Fibroblast of peridontal ligament (primary cell): ENCODE measurements at regions not wholly inside any gene's neighbourhood (a gene's known extent, or its start where the extent isn't known, plus 50 kb on each side); places are given as distances from the start of the nearest gene placed in this dataset.
A peak's percentile ranks its signal among the peaks of the same experiment; 100 is the strongest.

ENCODE experiments used
- DNase-seq: peaks from one replicate; pipeline ENCODE4 v3.0.0-alpha.2; 2010; ENCODE audit errors: extremely low read depth

DNA sequence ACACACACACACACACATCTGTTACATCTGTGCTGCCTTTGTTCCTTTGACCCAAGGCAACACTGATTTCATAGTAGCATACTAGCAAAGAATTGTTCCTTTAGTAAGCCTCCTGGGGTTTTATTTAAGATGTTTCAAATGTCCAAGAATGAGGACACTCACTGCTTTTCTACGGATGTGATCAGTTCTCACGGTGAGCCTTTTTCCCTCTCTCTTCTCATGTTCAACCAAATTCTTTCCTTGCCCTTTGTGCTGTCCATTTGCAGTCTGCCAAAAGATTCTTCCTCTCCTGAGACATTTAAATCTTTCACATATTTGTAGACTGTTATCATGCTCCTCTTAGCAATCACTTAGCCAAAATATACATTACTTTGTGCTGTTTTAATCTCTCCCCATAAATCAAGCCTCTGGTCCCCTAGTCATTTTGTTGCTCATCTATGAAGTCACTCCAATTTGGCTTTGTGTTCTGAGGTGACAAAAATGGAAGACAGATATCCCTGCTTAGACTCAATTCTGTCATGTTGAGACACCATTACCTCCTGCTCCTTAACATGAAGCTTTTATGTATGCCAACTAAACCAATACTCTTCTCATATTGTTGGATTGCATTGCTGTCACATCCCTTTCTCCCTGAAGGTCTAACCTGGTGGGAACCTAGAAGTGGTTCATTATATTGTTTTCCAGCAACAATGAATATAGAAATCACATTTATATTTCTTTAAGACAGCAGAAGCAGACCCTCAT lies 1605.3 kb upstream of the ACVR2A start:
- peak; percentile 66 for DNase-seq

DNA sequence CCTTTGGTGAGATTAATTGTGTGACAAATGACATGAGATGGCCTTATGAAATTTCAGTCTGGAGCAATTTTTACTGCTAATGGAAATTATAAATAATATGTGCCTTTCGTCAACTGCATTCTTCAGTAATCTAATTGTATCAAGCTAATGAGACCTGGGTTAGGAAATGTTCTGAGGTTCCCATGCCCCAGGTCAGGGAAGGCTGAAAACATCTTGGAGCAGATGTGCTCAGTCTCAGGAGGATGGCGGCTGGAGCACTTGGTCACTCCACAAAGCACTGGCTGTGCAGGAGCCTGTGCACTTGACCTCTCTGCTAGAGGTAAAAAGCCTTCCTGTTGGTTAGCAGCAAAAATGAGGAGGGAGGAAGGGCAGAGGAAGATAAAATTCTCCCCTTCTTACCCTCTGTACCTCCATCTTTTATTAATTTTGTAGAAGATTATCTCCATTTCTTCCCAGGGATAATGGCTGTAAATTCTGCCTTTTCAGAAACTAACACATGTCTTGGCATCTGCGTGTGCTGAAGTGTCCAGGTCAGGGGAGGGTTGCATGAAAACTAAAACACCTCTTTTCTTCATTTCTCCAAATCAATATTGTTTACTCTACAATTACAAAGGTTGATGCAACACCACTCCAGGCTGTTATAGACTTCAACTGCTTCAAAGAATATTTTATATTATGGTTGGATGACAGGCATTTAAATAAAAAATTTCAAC lies 1606.4 kb upstream of the ACVR2A start:
- no peak for DNase-seq

DNA sequence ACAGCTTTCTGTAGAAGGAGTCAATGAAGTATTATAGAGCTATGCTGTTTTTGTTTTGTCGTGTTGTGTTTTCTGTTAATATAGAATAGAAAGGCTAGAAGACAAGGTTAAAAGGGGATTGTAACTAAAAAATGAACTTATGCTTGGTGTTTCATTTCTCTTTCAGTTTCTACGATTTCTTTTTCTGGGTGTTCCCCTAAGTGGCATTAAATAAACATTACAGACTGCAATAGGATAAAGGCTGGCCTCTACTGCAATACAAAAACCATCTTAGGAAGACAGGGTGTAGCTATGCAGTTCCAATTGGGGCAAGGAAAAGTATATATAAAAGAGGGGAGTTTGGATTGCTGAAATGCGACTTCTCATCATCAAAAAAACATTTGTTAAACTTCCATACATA lies 1609.7 kb upstream of the ACVR2A start:
- no peak for DNase-seq

DNA sequence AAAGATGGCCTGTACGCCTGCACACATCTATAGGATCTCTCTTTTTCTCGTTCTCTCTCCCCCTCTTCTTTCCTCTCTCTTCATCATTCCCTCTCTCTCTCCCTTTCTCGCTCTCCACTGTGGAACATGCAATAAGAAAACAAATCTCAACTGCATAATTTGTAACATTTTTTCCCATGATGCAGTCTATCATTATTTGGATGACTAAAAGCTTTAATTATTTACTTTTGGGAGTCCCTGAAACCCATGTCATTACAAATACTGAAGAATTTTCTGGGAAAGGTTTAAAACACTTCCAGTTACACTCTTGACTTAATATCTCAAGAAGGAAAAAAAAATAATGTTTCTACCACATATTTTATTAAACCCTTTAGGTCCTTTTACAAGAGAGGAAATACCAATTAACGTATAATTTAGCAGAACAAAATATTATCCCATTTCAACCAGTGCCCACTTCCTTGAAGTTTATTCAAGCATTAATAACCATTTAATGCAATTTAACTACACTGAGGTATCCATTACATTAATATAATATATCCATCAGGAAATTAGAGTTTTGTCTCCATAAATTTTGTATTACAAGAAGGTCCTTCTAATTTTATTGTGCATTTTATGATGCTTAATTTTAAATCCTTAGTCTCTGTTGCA lies 1615.2 kb upstream of the ACVR2A start:
- DNase-seq, result peak; percentile 29

DNA sequence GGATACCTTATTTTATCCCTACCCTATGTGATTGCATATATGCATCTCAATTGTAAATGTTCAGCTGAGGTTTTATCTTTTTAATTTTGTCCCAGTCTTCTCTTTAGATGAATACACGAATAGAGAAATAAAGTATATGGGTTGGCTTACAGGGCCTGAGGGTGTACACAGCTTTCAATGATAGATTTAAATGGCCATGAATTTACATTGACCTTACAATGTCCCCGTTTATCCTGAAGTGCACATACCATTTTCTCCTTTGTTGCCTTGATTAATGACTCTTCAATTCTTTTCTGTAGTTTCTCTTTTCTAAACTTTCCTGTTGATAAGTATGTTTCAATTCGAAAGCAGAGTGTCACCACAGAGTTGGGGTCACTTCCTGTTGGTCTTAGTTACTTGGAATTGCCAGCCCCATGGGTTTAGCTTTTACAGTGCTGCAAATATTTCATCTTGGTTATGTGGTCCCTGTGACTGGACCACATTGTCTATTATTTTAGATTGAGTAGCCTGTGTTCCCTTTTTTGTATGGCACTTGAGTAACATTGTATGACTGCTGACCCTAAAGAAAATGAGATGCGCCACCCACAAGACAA lies 1616.3 kb upstream of the ACVR2A start:
- DNase-seq, result no peak

DNA sequence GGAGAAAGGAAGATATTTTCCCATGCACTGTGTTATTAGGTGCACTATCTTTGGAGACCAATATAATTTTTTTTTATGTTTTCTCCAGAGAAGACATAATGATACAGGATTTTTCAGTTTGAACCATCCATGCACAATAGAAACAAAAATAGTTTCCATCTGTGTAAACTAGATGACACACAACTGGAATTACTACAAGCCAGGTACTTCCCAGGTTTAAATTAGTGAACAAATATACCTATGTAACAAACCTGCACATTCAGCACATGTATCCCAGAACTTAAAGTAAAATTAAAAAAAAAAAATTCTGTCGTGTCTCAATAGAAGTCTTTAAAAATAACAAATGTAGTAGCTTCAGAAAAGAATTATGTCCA lies 1616.8 kb upstream of the ACVR2A start:
- DNase-seq, result no peak

DNA sequence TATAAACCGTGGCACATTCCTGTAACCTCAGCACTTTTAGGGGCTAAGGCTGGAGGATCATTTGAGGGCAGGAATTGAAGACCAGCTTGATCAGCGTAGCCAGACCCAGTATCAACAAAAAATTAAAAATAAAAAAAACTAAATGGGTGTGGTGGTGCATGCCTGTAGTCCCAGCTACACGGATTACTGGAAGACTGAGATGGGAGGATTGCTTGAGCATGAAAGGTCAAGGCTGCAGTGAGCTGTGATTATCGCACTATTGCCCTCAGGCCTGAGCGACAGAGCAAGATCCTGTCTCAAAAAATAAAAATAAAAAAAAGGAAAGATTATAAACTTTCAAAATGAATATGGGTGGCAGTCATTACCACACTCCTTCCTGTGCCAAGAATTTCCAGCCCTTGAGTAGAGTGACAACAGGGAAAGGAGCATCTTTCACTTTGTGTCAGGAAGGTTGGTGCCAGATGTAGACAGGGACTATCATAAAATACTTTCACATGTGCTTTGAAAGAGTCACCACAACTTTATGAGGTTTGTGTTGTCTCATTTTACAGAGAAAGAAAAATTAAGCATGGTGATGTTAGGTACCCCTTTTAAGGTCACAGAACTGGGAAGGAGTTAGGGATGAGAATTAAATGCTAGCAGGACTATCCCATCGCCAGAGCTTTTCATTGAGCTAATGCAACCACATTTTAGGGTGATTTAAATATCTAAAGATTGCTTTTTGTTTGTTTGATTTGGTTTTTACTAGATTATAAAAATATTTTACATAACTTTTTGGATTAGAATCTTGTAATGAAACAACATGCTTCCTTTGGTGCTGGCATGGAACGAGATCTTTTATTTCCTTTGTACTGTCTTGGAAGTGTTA lies 1617.4 kb upstream of the ACVR2A start:
- no peak for DNase-seq

DNA sequence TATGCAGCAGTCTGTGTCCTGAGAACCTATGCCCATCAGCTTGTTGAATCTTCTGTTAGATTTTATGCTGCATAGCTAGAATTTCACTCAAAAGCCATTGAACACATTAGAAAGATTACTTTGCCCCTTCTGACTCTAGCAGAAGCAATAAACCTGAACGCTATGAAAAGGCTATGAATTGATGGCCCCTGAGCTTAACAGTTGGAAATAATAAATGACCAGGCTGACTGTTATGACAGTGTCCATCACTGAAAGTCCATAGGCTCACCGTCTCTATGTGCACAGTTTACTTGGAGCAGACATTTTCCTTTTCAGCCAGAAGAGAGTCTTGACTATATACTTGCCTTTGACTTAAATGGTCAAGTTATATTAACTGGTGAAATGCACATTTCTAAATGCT lies 1618.8 kb upstream of the ACVR2A start:
- DNase-seq, result no peak

DNA sequence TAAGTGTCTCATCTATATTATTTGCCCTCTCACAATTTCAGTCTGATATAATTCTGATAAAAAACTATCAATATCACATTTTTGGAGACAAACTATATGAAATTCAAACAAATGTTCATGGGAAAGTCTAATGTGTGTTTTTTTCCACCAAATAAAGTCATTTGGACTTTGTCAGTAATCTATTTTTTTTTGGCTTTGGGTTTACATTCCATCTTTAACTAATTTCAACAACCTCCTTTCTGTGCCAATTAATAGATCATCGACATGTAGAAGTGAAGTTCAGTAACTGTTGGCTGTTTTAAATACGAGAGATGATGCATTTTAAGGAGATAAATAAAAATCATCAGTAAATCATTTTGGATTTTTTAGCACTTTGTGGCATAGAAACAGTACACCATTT lies 1623.0 kb upstream of the ACVR2A start:
- no peak for DNase-seq

DNA sequence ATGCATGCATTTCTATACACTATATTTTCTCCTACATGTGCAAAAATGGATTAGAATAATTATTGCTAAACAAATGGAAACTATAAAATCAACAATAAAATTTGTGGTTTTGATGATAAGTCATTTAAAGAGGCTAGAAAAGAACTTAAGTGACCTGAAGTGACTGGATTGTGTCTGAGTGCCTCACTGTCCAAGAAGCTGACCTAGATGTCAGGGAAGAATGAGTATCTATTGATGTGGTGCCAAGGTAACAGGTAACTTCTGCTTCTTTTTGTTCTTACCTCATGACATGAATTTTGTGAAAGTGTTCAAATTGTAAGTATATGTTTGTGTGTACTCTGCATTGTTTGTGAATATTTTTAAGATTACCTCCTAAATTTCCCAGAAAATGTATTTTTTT lies 1623.9 kb upstream of the ACVR2A start:
- no peak for DNase-seq

DNA sequence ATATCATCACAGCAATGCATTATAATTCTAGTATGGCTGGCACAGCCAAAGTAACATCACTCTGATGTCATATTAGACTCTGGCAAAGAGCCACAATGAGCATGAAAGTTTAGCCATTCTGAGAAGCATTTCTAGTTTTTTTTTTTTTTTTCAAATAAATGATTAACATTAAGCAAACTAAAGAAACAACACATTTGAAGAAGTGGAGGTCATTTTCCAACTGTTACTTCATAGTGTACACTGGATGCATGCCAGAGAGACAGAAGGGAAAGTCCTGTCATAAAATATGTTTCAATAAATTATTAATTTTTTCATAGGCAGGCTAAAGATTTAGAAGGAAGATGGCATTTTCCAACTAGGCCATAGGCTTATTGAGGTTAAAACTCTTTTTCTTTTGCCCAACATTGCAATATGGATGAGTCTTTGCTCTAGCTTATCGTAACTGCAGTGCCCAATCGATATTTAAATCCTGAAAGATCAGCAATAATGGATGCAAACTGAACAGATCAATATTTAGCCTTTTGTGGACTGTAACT lies 1630.4 kb upstream of the ACVR2A start:
- DNase-seq, result no peak

DNA sequence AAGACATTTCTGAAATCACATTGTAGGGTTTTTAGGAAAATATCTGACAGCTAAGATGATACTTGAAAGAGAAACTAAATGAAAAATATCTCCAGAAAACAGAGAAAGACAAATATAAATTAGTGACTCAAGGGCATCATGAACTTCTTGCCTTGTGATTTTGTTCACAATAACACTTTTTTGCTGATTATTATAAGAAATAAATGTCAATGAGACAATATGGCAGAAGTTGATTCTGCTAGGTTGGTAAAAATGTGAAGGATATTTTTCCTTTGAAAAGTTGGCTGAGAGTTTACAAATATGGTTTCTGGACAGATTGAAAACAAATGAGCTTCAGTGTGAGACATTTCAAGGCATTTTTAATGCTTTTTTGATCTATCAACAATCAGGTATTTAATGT lies 1631.2 kb upstream of the ACVR2A start:
- DNase-seq, result no peak

DNA sequence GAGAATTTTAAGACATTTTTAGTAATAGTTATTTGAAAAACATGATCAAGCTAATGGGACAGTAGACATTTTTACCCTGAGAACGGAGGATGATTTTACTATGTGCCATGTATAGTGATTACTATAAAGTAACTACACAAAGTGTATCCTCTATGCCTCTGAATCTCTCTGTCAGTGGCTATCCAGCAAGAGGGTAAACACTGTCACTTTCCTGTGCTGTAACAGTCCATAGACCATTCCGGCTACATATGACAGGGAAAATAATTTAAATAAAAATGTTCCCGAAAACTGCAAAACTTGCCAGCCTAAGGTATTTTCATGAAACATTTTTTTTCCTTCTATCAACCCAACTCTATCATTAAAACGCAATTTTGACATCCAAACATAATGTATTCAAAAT lies 1632.2 kb upstream of the ACVR2A start:
- no peak for DNase-seq

DNA sequence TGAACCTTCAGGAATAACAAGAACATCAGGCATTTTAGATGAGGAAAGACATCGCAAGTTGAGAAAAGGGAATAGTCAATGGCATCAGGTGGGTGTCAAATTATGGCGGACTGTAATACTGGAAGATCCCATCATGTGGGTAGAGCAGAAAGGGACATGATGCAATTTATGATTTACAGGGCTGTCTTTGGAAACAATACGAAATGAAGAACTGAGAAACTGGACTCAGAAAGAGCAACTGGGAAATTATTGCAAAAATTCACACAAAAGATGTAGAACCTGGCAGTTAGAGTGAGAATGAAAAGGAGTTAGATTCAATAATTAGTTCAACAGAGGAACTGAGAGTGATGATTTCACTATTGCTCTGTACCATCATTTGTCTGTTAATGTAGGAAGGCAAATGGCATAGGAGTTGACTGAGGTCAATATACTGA lies 1635.0 kb upstream of the ACVR2A start:
- no peak for DNase-seq

DNA sequence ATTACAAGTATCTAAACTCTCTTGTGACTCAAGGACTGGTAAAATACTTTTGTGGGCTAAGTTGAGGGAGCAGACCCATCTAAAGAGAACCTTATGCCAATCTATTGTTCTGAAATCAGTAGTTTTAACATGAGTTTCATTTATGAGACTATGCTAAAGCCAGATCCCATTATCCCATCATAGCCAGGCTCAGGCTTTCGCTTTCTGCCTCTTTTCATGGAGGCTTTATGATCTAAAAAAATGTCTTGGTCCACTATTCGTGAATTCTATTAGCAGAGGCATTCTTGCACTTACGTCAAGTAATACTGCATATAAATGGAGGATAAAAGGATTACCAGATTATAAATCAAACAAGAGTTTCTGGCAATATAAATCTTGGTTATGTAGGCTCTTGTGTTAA lies 1636.9 kb upstream of the ACVR2A start:
- DNase-seq, result no peak

DNA sequence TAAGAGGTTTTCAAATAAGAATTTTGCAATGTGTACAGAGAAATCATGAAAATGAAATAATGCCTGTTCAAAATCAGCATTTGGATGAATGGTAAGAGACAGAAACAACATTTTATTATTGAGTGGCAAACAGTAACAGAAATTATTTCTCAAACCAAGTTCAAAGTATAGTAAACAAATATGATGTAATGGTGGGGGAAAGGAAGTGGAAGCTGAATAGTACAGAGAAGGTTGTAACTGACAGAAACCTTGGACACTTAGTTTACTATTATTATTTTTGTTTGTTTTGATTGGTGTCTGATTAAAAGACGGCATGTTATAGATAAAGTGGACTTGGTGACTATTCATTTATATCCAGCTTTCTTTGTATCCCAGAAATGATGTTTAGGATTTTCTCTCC lies 1637.4 kb upstream of the ACVR2A start:
- DNase-seq, result no peak

DNA sequence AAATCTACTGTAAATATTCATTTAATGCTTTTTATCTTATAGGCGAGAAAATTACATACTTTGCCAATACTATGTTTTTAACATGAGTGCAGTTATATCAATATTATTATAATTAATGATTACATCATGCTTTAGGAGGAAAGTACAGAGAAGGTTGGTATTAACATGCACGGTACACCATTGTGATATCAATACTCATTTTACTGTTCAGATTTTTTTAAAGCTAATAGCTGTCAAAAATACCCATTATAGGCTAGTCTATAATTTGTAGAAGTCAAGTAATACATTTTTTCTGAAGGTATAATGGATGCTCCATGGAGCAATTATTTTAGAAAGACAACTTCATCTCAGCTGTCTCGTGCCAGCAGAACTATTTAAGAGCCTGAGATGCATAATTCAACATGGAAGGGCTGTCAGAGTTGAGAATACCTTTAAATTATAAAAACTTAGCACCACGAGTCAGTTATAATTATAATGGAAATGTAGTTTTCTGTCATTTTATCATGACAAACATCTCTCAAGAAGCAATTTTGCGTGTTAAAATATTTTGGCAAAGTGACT lies 1641.7 kb upstream of the ACVR2A start:
- no peak for DNase-seq

DNA sequence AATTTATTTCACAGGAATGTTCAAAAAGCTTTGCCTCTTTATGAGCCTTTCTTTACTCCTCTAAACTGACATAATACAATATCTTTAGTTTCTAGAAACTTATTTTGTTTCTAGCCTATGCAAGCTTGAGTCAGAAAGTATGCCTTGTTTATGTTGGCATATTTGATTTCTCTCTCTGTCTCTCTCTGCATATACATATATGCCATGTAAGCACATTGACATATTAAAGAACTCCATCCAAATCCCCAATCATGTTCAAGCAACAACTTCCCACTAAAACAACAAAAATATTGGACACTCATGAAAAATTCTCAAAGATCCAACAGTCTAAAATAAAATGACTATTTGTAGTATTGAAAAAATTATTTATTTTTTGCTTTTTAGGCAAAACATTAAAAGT lies 1651.2 kb upstream of the ACVR2A start:
- no peak for DNase-seq

DNA sequence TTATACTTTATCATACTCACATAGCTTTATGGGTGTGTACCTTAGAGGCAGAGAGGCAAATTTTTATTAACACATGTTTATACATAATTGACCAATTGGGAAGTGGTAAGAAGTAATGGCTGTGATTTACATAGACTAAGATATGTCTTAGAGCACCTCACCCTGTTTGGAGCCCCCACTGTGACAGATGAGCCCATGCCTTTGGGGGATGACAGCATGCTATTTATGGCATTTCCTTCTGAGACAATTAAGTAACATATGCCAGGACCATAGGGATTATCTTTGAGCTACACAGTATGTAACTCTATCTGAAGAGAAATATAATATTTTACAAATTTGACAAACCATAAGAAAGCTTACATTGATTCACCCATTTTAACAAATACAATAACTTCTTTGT lies 1655.3 kb upstream of the ACVR2A start:
- no peak for DNase-seq

DNA sequence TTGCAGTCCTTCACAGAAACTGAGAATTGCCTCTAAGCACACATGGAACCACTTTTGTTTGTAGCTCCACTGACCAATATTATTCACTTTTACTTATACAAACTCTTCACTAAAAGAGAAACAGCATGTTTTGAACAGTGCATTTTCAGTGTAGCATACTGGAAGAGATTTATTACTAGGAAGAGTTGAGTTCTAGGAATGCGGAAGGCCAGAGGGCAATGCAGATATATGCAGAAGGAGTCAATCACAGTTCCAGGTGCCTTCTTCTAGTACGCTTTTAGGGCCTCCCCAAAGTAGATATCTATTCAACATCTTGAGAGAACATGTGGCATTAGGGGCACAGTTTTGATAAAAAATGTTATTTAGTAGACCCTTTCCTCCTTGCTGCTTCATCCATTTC lies 1654.0 kb upstream of the ZEB2 start:
- no peak for DNase-seq

DNA sequence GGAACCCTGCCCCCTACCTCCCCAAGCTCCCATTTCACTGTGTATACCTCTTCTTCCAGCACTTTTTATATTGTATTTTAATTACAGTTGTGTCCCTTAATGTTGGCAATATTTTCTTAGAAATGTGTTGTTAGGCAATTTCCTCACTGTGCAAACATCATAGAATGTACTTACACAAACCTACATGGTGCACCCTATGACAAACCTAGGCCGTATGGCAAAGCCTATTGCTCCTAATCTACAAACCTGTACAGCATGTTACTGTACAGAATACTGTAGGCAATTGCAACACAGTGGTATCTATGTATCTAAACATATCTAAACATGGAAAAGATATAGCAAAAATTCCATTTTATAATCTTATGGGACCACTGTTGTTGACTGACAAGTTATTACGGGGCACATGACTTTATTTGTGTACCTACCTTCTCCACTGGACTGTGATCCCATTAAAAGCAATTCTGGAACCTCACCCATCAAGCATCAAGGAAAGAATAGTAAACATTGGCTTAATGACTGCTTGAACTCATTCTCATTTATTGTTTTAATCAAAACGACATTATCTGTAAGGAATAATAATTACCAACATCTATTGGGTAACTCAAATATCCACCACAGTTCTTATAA lies 1641.5 kb upstream of the ZEB2 start:
- no peak for DNase-seq
